Suprapubic skin (tissue), 4 donors: ENCODE measurements at regions not wholly inside any gene's neighbourhood (a gene's known extent, or its start where the extent isn't known, plus 50 kb on each side); places are given as distances from the start of the nearest gene placed in this dataset.

Source experiments
- DNase-seq, 2 donors: peaks; one replicate each; pipeline ENCODE4 v3.0.0-alpha.2; 2019; ENCODE audit warnings: low spot score in 2 of 2
- H3K27ac ChIP-seq: fragments of 200-600 bp; sonication (generic); one replicate; pipeline ENCODE4 v1.5.1; 2019
- H3K27me3 ChIP-seq: fragments of 200-600 bp; sonication (generic); one replicate; pipeline ENCODE4 v1.5.1; 2019
- H3K36me3 ChIP-seq: fragments of 200-600 bp; sonication (generic); one replicate; pipeline ENCODE4 v1.5.1; 2019
- H3K4me1 ChIP-seq: fragments of 200-600 bp; sonication (generic); one replicate; pipeline ENCODE4 v1.5.1; 2019
- H3K4me3 ChIP-seq: fragments of 200-600 bp; sonication (generic); one replicate; pipeline ENCODE4 v1.5.1; 2019; ENCODE audit warnings: mild to moderate bottlenecking
- H3K9me3 ChIP-seq: fragments of 200-600 bp; sonication (generic); one replicate; pipeline ENCODE4 v1.5.1; 2019
- EP300 ChIP-seq: sonication (generic); formaldehyde crosslinking; IDR thresholded peaks from one replicate; pipeline ENCODE4 v1.6.1; 2017; ENCODE audit warnings: antibody characterized with exemption
- POLR2A ChIP-seq, 2 donors: fragments of 450-650 bp; IDR thresholded peaks; one replicate each; pipeline ENCODE4 v1.6.1; 2017; ENCODE audit warnings: antibody characterized with exemption in 2 of 2, mild to moderate bottlenecking in 2 of 2, moderate library complexity in 2 of 2
- POLR2AphosphoS5 ChIP-seq, 3 donors: sonication (generic); formaldehyde crosslinking; IDR thresholded peaks; one replicate each; pipeline ENCODE4 v1.6.1; 2017; ENCODE audit warnings: antibody characterized with exemption in 3 of 3
- WGBS: methylation state at CpG from one replicate; pipeline ENCODE4 v1.1.5; 2018; 5-methylcytosine and 5-hydroxymethylcytosine counted together
- TF ChIP-seq, protein P1 (sequence below), 2 donors: fragments of 200-600 bp in 1 of 2; fragments of 450-650 bp in 1 of 2; sonication (generic) in 1 of 2; IDR thresholded peaks; one replicate each; pipeline ENCODE4 v1.5.1; 2016 to 2019; ENCODE audit warnings: antibody characterized with exemption in 2 of 2, mild to moderate bottlenecking in 1 of 2, moderate library complexity in 1 of 2

DNA sequence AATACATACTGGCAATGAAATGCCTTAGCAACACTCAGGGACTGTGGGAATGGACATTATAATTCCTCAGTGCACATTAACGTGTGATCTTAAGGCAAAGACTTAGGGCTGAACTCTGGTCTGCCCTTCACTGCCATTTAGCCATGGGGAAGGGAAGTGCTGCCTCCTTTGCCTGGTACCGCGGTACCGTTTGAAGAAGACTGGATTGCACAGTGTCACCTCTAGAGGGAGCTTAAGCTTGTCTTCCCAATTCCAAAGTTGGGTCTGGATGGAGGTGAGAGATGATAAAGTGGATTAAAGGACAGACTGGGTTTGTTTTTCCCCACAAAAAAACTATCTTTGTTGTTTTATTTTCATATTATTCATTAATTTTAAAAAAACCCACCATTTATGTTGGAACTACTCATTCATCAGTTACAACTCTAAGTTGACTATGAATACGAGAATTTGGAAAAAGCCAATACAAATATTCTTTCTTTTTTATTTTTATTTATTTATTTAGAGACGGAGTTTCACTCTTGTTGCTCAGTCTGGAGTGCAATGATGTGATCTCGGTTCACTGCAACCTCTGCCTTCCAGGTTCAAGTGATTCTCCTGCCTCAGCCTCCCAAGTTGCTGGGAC lies 60.0 kb upstream of the SYN2 start:
- TF ChIP-seq, protein P1, sequence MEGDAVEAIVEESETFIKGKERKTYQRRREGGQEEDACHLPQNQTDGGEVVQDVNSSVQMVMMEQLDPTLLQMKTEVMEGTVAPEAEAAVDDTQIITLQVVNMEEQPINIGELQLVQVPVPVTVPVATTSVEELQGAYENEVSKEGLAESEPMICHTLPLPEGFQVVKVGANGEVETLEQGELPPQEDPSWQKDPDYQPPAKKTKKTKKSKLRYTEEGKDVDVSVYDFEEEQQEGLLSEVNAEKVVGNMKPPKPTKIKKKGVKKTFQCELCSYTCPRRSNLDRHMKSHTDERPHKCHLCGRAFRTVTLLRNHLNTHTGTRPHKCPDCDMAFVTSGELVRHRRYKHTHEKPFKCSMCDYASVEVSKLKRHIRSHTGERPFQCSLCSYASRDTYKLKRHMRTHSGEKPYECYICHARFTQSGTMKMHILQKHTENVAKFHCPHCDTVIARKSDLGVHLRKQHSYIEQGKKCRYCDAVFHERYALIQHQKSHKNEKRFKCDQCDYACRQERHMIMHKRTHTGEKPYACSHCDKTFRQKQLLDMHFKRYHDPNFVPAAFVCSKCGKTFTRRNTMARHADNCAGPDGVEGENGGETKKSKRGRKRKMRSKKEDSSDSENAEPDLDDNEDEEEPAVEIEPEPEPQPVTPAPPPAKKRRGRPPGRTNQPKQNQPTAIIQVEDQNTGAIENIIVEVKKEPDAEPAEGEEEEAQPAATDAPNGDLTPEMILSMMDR (IDR thresholded peaks at IDR 0.05): peak; percentile 0 to 60
- no peak for TF ChIP-seq POLR2A (IDR thresholded peaks at IDR 0.05)
- no peaks in the 10 kb centered on the region for H3K4me1 ChIP-seq
- no peaks in the 10 kb centered on the region for H3K9me3 ChIP-seq
- H3K27ac ChIP-seq: no peak overlapping the region
- H3K36me3 ChIP-seq: no peaks in the 10 kb centered on the region
- DNase-seq: no peak
- 33% methylated on average over 7 of the region's 7 CpGs for WGBS
- no peak overlapping the region for H3K4me3 ChIP-seq
- no peaks in the 10 kb centered on the region for H3K27me3 ChIP-seq

GRCh38 chr3:11948331-11948730 lies 55.9 kb upstream of the SYN2 start:
- H3K27me3 ChIP-seq: no peaks in the 10 kb centered on the region
- TF ChIP-seq POLR2A (IDR thresholded peaks at IDR 0.05): no peak
- TF ChIP-seq, protein P1 (IDR thresholded peaks at IDR 0.05): no peak
- no peak for TF ChIP-seq EP300
- no peak for TF ChIP-seq POLR2AphosphoS5 (IDR thresholded peaks at IDR 0.05)
- no peak for DNase-seq
- H3K4me3 ChIP-seq: no peak overlapping the region
- WGBS: 78% methylated on average over 3 of the region's 3 CpGs
- H3K27ac ChIP-seq: no peak overlapping the region
- no peaks in the 10 kb centered on the region for H3K9me3 ChIP-seq
- no peaks in the 10 kb centered on the region for H3K36me3 ChIP-seq
- H3K4me1 ChIP-seq: no peaks in the 10 kb centered on the region

GRCh38 chr3:11948866-11949265 lies 55.3 kb upstream of the SYN2 start:
- Histone ChIP-seq H3K27ac (no peak overlapping the region), H3K27me3 (no peaks in the 10 kb centered on the region), H3K4me1 (no peaks in the 10 kb centered on the region), H3K9me3 (no peaks in the 10 kb centered on the region), H3K36me3 (no peaks in the 10 kb centered on the region), H3K4me3 (no peak overlapping the region)
- TF ChIP-seq POLR2A (IDR thresholded peaks at IDR 0.05): no peak
- TF ChIP-seq, protein P1 (IDR thresholded peaks at IDR 0.05): no peak
- TF ChIP-seq POLR2AphosphoS5 (IDR thresholded peaks at IDR 0.05): no peak
- no peak for TF ChIP-seq EP300
- no peak for DNase-seq

DNA sequence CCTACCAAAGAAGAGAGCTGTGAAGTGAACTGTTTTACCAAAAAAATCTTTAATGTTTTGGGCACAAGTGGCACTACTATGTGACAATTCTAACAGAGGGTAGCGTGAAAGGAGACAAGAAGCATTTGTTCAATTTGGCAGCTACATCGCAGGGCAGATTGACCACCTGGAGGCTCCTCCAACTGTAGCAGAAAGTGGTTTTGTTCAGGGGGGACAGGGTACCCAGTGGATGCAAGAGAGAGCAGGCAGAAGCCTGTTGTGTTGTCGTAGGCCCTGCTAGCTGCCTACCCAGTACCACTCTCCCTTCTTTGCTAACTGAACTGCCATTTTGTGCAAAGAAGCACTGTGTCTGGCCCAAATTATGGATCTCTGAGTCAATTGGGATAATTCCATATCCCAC lies 54.8 kb upstream of the SYN2 start:
- TF ChIP-seq POLR2AphosphoS5 (IDR thresholded peaks at IDR 0.05) (no peak), POLR2A (IDR thresholded peaks at IDR 0.05) (no peak), EP300 (no peak)
- TF ChIP-seq, protein P1 (IDR thresholded peaks at IDR 0.05): no peak

DNA sequence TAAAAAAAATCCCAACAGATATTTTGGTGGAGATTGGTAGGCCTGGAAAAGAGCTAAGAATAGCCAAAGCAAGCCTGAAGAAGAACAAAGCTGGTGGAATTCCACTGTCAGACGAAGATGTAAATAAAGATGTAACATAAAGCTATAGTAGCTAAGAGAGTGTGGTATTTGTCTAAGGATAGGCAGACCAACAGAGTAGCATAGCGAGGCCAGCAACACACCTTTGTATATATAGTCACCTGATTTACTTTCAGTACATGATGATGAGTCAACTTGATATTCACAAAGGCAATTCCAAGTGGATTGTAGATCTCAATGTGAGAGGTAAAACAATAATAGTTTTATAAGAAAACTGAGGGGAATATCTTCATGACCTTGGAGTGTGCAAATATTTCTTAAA lies 53.6 kb upstream of the SYN2 start:
- Histone ChIP-seq H3K4me3 (no peak overlapping the region), H3K9me3 (no peaks in the 10 kb centered on the region), H3K4me1 (no peaks in the 10 kb centered on the region), H3K36me3 (no peaks in the 10 kb centered on the region), H3K27ac (no peak overlapping the region), H3K27me3 (no peaks in the 10 kb centered on the region)
- 79% methylated on average over 2 of the region's 2 CpGs for WGBS
- no peak for DNase-seq
- TF ChIP-seq, protein P1 (IDR thresholded peaks at IDR 0.05): no peak
- TF ChIP-seq POLR2AphosphoS5 (IDR thresholded peaks at IDR 0.05) (no peak), POLR2A (IDR thresholded peaks at IDR 0.05) (no peak)

More for the DNA sequence above, 54.8 kb upstream of the SYN2 start:
- WGBS: 85% methylated on average over 3 of the region's 3 CpGs
- Histone ChIP-seq H3K36me3 (no peaks in the 10 kb centered on the region), H3K27me3 (no peaks in the 10 kb centered on the region), H3K4me1 (no peaks in the 10 kb centered on the region), H3K9me3 (no peaks in the 10 kb centered on the region), H3K27ac (no peak overlapping the region), H3K4me3 (no peak overlapping the region)
- no peak for DNase-seq
